HG03039 (cell line): ENCODE measurements at regions not wholly inside any gene's neighbourhood (a gene's known extent, or its start where the extent isn't known, plus 50 kb on each side); places are given as distances from the start of the nearest gene placed in this dataset.
"Not testable (repeated sequence)": the region's sequence is repeated elsewhere in the genome, so short reads cannot be mapped to it uniquely, and the experiment has no call there.

ENCODE experiments used
- ATAC-seq: cut with Tn5 transposase; IDR thresholded peaks from one replicate; pipeline ENCODE4 v1.9.1; 2021; ENCODE audit warnings: mild to moderate bottlenecking, moderate library complexity; ENCODE audit not compliant: unreplicated experiment

- ATAC-seq: no peak
Measured at GRCh38 chr4:67333664-67334063, 211.6 kb downstream of the CENPC start.

DNA sequence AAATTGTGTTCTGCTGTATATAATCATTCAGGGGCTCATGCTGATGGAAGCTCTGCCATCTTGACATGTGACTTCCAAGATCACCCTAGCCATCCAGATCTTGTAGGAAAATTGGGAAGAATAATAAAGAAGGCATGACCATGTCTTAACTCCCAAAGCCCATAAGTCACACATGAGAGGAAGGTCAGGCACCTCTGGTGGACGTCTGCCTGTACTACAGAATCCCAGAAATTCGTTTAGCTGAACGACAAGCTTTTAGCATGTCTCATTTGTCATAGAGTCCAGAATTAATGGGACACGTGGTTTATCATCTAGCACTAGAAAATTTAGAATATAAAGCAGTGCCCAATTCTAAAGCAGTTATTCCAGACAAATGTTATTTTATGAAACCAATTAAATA, 212.7 kb downstream of the CENPC start:
- ATAC-seq: peak; percentile 74

DNA sequence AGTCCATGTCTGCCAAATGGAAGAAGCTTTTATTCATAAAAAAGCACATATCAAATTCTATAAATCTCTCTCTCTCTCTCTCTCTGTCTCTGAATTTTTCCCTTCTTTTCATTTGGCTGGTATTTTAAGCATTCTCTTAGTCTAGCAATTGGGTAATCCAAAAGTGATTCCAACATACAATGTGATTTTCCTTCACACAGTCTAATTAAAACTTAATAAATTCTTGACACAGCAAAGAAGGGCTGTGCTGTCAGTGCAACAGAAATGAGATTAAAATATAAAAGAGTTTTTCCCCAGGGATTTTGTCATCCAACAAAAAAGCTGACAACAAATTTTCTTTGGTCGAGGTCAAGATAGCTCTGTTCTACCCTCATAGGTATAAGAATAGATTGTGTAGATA, 216.9 kb downstream of the CENPC start:
- ATAC-seq: no peak

DNA sequence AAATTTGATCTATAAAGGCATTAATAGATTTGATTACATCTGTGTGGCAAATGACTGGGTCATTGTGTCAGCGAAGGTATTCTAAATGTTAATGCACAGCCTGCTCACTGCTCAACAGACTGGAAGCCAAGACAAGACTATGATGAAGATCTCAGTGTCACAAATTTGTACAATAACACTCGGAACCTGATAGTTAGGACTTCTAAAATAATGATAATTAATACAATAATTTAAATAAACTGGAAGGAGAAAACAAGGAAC, 217.4 kb downstream of the CENPC start:
- ATAC-seq: no peak

DNA sequence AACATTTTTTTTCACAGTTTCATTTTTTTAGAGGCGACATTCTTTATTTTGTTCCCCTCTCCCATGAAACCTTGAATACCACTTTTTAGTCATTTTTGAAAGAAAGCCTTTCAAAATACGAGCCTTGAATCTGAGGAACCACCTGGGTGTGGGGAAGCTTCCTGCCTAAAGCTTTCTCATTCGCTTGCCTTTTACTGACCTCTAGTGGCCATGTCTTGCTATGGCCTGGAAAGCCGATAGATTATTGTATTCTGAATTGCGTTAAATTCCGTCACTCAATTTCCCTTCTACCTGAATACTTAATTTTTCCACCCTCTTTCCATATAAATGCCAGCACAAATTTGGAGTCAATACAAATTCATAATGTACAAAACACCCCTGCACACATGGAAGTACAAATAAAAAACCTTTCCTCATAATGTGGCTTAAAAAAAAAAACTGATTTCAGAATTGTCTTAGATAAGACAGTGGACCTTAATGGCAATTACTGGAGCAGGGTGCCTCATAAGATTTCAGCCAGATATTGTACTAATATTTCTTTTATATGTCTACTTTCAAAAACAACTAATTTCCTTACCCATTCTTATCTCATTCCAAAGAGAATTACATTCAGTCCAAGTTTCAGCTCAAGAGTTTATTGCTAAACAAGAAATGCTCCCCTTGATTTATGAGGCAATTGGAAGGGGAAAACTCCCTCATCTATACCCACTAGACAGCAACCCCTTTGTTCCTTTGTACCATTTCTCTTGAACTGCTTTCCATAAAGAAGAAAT, 217.9 kb downstream of the CENPC start:
- peak; percentile 99 for ATAC-seq

DNA sequence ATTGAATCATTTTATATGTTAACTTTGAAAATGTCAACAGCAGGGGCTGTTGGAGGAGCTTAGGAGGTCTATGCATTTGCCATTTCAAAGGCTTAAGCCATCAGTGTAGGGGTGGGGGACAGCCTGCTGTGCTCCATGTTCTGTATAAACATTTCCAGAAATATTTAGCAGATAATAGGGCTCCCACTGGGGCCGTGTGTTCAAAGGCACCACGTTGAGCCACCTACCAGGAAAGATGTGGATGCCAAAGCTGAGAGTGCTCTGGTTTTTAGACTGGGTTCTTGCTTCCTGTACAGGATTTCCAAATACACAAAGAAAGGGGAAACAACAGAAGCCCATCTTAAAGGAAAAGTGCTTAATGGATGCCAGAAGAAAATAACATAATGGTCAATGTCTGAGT, 219.5 kb downstream of the CENPC start:
- ATAC-seq: no peak

- no peak for ATAC-seq
Measured at GRCh38 chr4:67320645-67321044, 224.7 kb downstream of the CENPC start.

GRCh38 chr4:67319607-67320006, 225.7 kb downstream of the CENPC start:
- not testable (repeated sequence) for ATAC-seq

- not testable (repeated sequence) for ATAC-seq
Measured at GRCh38 chr4:67300497-67301185, 244.7 kb downstream of the CENPC start.

- ATAC-seq: no peak
Measured at GRCh38 chr4:67292636-67293035, 252.7 kb downstream of the CENPC start.

GRCh38 chr4:67292045-67292444, 253.3 kb downstream of the CENPC start:
- ATAC-seq: no peak

GRCh38 chr4:67291644-67292043, 253.7 kb downstream of the CENPC start:
- no peak for ATAC-seq

DNA sequence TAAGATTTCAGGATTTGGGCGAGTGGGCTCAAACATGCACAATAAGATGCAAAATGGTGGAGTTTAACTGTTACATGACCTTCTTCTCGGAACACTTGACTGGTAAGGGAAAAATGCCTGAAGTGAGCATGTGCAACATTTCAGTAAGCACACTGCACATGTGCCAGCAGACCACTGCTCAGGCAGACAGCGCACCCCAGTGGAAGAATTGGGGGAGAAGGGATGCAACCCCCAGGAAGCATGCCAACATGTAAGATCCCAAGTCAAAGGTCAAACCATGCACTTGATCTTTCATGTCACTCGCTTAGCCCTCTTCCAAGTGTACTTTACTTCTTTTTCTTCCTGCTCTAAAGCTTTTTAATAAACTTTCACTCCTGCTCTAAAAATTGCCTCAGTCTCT, 256.3 kb downstream of the CENPC start:
- ATAC-seq: peak; percentile 74

DNA sequence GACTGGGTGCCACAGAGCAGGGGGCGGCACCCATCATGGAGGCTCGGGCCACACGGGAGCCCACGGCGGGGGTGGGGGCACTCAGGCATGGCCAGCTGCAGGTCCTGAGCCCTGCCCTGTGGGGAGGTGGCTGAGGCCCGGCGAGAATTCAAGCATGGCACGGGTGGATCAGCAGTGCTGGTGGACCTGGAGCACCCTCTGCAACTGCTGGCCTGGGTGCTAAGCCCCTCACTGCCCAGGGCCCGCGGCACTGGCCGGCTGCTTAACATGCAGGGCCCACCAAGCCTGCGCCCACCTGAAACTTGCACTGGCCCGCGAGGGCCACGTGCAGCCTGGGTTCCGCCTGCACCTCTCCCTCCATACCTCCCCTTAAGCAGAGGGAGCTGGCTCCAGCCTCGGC, 258.6 kb downstream of the CENPC start:
- no peak for ATAC-seq

DNA sequence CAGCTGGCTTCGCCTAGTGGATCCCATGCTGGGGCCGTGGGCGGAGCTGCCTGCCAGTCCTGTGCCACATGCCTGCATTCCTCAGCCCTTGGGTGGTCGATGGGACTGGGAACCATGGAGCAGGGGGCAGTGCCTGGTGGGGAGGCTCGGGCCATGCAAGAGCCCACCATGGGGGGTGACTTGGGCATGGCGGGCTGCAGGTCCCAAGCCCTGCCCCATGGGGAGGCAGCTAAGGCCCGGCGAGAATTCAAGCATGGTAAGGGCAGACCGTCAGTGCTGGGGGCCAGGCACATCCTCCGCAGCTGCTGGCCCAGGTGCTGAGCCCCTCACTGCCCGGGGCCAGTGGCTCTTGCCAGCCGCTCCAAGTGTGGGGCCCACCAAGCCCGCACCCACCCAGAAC, 262.6 kb downstream of the CENPC start:
- no peak for ATAC-seq

- ATAC-seq: no peak
Measured at GRCh38 chr4:67275179-67275750, 270.0 kb downstream of the CENPC start.

DNA sequence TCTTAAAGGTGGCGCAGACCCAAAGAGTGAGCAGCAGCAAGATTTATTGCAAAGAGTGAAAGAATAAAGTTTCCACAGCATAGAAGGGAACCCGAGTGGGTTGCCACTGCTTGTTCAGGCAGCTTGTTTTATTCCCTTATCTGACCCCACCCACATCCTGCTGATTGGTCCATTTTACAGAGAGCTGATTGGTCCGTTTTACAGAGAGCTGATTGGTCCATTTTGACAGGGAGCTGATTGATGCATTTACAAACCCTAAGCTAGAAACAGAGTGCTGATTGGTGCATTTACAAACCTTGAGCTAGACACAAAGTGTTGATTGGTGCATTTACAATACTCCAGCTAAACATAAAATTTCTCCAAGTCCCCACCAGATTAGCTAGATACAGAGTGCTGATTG, 270.6 kb downstream of the CENPC start:
- not testable (repeated sequence) for ATAC-seq

DNA sequence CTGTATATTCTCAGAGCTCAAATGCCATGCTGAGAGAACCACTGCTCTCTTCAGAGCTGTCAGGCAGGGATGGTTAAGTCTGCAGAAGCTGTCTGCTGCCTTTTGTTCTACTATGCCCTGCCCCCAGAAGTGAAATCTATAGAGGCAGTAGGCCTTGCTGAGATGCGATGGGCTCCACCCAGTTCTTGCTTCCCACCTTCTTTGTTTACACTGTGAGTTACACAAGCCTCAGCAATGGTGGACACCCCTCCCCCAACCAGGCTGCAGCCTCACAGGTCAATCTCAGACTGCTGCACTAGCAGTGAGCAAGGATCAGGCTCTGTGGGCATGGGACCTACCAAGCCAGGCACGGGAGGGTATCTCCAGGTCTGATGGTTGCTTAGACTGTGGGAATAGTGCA, 271.6 kb downstream of the CENPC start:
- ATAC-seq: no peak

DNA sequence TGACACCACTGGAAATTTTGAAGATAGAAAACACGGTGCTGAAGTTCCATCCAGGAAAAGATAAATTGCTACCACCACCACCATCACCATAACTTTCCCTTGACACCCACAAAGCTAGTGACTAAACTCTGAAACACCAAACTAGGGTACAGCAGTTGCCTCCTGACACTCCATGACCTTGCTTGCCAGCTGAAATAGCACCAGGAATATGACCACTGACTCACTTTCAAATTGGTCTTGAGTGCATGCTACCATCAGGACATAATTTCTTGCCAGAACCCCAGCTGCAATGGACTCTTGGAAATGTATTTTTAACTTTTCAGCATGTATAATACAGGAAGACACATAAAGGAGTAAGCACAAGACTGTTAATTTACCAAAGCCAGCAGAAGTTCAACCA, 283.3 kb downstream of the CENPC start:
- ATAC-seq: no peak

- ATAC-seq: no peak
Measured at GRCh38 chr4:67256388-67257043, 288.8 kb downstream of the CENPC start.

GRCh38 chr4:67250131-67250896, 295.0 kb downstream of the CENPC start:
- ATAC-seq: no peak
